Prostate gland (tissue), 2 donors: ENCODE measurements at regions not wholly inside any gene's neighbourhood (a gene's known extent, or its start where the extent isn't known, plus 50 kb on each side); places are given as distances from the start of the nearest gene placed in this dataset.
"Not testable (repeated sequence)": the region's sequence is repeated elsewhere in the genome, so short reads cannot be mapped to it uniquely, and the experiment has no call there.

Source experiments
- DNase-seq: peaks from one replicate; pipeline ENCODE4 v3.0.0-alpha.2; 2019; ENCODE audit warnings: low spot score
- H3K27ac ChIP-seq, 2 donors: fragments of 200-600 bp; sonication (generic); 2 replicates each; pipeline ENCODE4 v1.5.1; 2017 to 2019
- H3K27me3 ChIP-seq: fragments of 200-600 bp; sonication (generic); replicated peaks from 2 replicates; pipeline ENCODE4 v1.5.1; 2019; ENCODE audit not compliant: insufficient read depth
- H3K36me3 ChIP-seq, 2 donors: fragments of 200-600 bp; sonication (generic); 1 replicate in 1 of 2; 2 replicates in 1 of 2; pipeline versions ENCODE4 v1.5.1 to v1.8.1; 2017 to 2019
- H3K4me1 ChIP-seq: fragments of 200-600 bp; sonication (generic); replicated peaks from 2 replicates; pipeline ENCODE4 v1.5.1; 2019
- H3K4me3 ChIP-seq, 2 donors: fragments of 200-600 bp; sonication (generic); 2 replicates each; pipeline ENCODE4 v1.5.1; 2017 to 2019
- H3K9me3 ChIP-seq: fragments of 200-600 bp; sonication (generic); 2 replicates; pipeline ENCODE4 v1.5.1; 2017
- CTCF ChIP-seq, 4 experiments: fragments of 200-600 bp in 2 of 4; fragments of 450-650 bp in 2 of 4; sonication (generic) in 2 of 4; IDR thresholded peaks; 1 replicate in 3 of 4; 2 replicates in 1 of 4; pipeline ENCODE4 v1.5.1; 2016 to 2019; ENCODE audit warnings: antibody characterized with exemption in 4 of 4, mild to moderate bottlenecking in 2 of 4, moderate library complexity in 2 of 4
- POLR2A ChIP-seq: fragments of 450-650 bp; IDR thresholded peaks from one replicate; pipeline ENCODE4 v1.6.1; 2016; ENCODE audit warnings: antibody characterized with exemption, mild to moderate bottlenecking
- POLR2AphosphoS5 ChIP-seq: sonication (generic); formaldehyde crosslinking; IDR thresholded peaks from one replicate; pipeline ENCODE4 v1.6.1; 2017; ENCODE audit warnings: antibody characterized with exemption
- WGBS: methylation state at CpG from one replicate; pipeline ENCODE4 v1.1.5; 2018; 5-methylcytosine and 5-hydroxymethylcytosine counted together
- intact Hi-C: fragments of 100-400 bp; cut with DNase I; formaldehyde crosslinking; loops from one replicate; pipeline ENCODE4 v1.14.2; 2022

DNA sequence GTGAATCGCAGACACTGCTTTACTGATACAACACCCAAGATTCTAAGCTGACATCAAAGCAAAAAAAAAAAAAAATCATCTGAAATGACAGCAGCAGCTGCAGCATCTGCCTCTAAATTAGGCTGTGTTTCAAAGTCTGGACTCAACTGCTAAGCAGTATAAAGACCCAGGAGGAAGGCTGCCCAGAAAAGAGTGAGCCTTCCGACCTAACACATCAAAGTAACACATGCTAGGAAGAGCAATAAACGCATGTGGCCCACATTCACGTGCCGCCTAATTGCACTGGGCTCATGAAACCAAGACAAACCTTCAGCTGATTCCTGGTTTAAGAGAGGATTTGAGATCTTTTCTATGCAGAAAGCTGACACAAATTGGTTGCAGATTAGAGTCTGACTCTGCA, 317.1 kb downstream of the ZIC4 start:
- no peak overlapping the region for H3K4me3 ChIP-seq
- H3K4me1 ChIP-seq, result no peaks in the 10 kb centered on the region
- DNase-seq, result no peak
- no peaks in the 10 kb centered on the region for H3K27me3 ChIP-seq
- intact Hi-C loops, result no loop called here
- 16% methylated on average over 5 of the region's 5 CpGs for WGBS
- no peaks in the 10 kb centered on the region for H3K36me3 ChIP-seq
- H3K9me3 ChIP-seq, result no peaks in the 10 kb centered on the region
- no peak overlapping the region for H3K27ac ChIP-seq
- TF ChIP-seq POLR2AphosphoS5 (no peak), CTCF (IDR thresholded peaks at IDR 0.05) (no peak), POLR2A (no peak)

DNA sequence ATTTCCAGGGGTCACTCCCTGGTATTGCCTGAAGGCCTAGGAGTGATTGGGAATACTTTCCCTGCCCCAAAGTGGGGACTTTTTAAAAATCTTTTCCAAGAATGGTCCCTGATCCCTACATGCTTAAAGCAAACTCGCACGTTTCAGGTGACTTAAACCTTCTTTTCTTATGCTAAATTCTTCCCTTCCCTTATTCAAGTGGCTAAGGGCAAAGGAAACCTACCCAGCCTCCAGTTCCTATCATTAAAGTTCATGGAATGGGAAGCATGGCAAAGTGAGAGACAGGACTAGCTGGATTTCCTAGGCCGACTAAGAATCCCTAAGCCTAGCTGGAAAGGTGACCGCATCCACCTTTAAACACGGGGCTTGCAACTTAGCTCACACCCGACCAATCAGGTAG, 346.8 kb downstream of the ZIC4 start:
- H3K36me3 ChIP-seq, H3K4me3 ChIP-seq, H3K4me1 ChIP-seq, H3K27ac ChIP-seq, H3K9me3 ChIP-seq, DNase-seq, intact Hi-C loops, H3K27me3 ChIP-seq: not testable (repeated sequence)
- WGBS, result 82% methylated on average over 6 of the region's 6 CpGs

GRCh38 chr3:147049821-147050220, 356.5 kb downstream of the ZIC4 start:
- WGBS, result 77% methylated on average over 9 of the region's 9 CpGs
- no peak for DNase-seq
- intact Hi-C loops, result no loop called here

DNA sequence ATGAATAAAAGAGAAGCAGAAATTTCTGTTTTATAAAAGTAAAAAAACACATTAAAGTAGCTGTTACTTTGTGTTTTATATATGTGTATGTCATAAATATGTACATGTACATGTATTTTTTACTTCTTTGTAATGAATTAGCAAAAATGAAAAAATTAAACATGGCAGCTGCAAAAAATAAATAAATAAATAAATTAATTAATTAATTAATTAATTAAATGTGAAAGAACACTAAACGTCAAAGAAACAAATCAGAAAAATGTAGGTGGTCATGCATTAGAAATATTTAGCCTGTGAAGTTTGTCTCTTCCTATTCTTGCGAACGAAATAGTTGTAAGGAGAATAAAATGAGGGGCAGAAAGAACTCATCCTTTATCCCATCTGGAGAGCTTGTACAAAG, 357.0 kb downstream of the ZIC4 start:
- H3K36me3 ChIP-seq, result no peaks in the 10 kb centered on the region
- no peaks in the 10 kb centered on the region for H3K4me1 ChIP-seq
- TF ChIP-seq CTCF (IDR thresholded peaks at IDR 0.05) (no peak), POLR2A (no peak), POLR2AphosphoS5 (no peak)
- H3K27ac ChIP-seq, result no peak overlapping the region
- DNase-seq, result no peak
- H3K4me3 ChIP-seq, result no peak overlapping the region
- no peaks in the 10 kb centered on the region for H3K9me3 ChIP-seq
- WGBS, result 89% methylated on average over 3 of the region's 3 CpGs
- intact Hi-C loops, result no loop called here
- H3K27me3 ChIP-seq, result no peaks in the 10 kb centered on the region

More at GRCh38 chr3:147049821-147050220, 356.5 kb downstream of the ZIC4 start:
- Histone ChIP-seq H3K4me1 (no peaks in the 10 kb centered on the region), H3K36me3 (no peaks in the 10 kb centered on the region), H3K4me3 (no peak overlapping the region), H3K27ac (no peak overlapping the region), H3K9me3 (no peaks in the 10 kb centered on the region), H3K27me3 (no peaks in the 10 kb centered on the region)
- TF ChIP-seq POLR2AphosphoS5 (no peak), POLR2A (no peak), CTCF (IDR thresholded peaks at IDR 0.05) (no peak)

DNA sequence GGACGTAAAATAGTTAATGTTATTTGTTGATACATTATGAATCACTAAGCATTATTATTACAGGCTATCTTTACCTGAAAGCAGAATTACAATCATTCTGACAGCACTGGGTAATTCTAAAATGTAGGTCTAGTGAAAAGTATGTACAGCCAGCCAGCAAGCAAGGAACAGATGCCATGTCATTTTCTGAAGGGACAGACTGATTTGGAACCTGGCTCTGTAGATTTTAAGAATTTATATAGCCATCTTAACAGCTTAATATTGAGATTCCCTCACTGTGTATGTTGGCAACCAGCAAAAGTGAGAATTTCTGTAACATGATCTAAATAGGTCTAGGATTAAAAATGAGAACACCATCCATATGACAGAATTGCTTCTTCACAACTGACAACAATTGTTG, 359.4 kb downstream of the ZIC4 start:
- H3K9me3 ChIP-seq, result no peaks in the 10 kb centered on the region
- DNase-seq, result no peak
- no peak overlapping the region for H3K27ac ChIP-seq
- WGBS, result 94% methylated on average over 1 of the region's 1 CpG
- H3K4me1 ChIP-seq, result no peaks in the 10 kb centered on the region
- no peaks in the 10 kb centered on the region for H3K27me3 ChIP-seq
- no peaks in the 10 kb centered on the region for H3K36me3 ChIP-seq
- intact Hi-C loops, result no loop called here
- TF ChIP-seq POLR2A (no peak), CTCF (IDR thresholded peaks at IDR 0.05) (no peak), POLR2AphosphoS5 (no peak)
- H3K4me3 ChIP-seq, result no peak overlapping the region
